ENCODE measurements at regions not wholly inside any gene's neighbourhood (a gene's known extent, or its start where the extent isn't known, plus 50 kb on each side); places are given as distances from the start of the nearest gene placed in this dataset.

- no peak for DNase-seq
Observed at GRCh38 chr4:119816473-119816872, 187.9 kb upstream of the PDE5A start.

GRCh38 chr4:119810001-119810400 lies 181.4 kb upstream of the PDE5A start:
- DNase-seq, result no peak

GRCh38 chr4:119804404-119804803 lies 175.8 kb upstream of the PDE5A start:
- DNase-seq, result no peak

- DNase-seq, result no peak
Observed at GRCh38 chr4:119797238-119797894, 168.8 kb upstream of the PDE5A start.

- no peak for DNase-seq
Observed at GRCh38 chr4:119795986-119796578, 167.5 kb upstream of the PDE5A start.

GRCh38 chr4:119794681-119795080 lies 166.1 kb upstream of the PDE5A start:
- DNase-seq, result no peak

- DNase-seq, result no peak
Observed at GRCh38 chr4:119794113-119794512, 165.5 kb upstream of the PDE5A start.

GRCh38 chr4:119788349-119789266 lies 160.0 kb upstream of the PDE5A start:
- no peak for DNase-seq

- DNase-seq, result no peak
Observed at GRCh38 chr4:119785963-119786362, 157.4 kb upstream of the PDE5A start.

- DNase-seq, result no peak
Observed at GRCh38 chr4:119783189-119783983, 154.8 kb upstream of the PDE5A start.

- DNase-seq, result no peak
Observed at GRCh38 chr4:119781044-119781443, 152.4 kb upstream of the PDE5A start.

- DNase-seq, result no peak
Observed at GRCh38 chr4:119774840-119775239, 146.2 kb upstream of the PDE5A start.

- no peak for DNase-seq
Observed at GRCh38 chr4:119765951-119766350, 137.3 kb upstream of the PDE5A start.

- DNase-seq, result no peak
Observed at GRCh38 chr4:119765469-119765868, 136.9 kb upstream of the PDE5A start.

GRCh38 chr4:119763386-119763785 lies 134.8 kb upstream of the PDE5A start:
- DNase-seq, result no peak

GRCh38 chr4:119755599-119755998 lies 127.0 kb upstream of the PDE5A start:
- DNase-seq, result no peak

- DNase-seq, result no peak
Observed at GRCh38 chr4:119752936-119753335, 124.3 kb upstream of the PDE5A start.

GRCh38 chr4:119750771-119751170 lies 122.2 kb upstream of the PDE5A start:
- DNase-seq, result no peak

GRCh38 chr4:119750048-119750447 lies 121.4 kb upstream of the PDE5A start:
- DNase-seq, result no peak

- DNase-seq, result no peak
Observed at GRCh38 chr4:119748853-119749252, 120.2 kb upstream of the PDE5A start.

GRCh38 chr4:119746951-119747350 lies 118.3 kb upstream of the PDE5A start:
- no peak for DNase-seq

- DNase-seq, result no peak
Observed at GRCh38 chr4:119745351-119745750, 116.7 kb upstream of the PDE5A start.

GRCh38 chr4:119744580-119744979 lies 116.0 kb upstream of the PDE5A start:
- DNase-seq, result no peak
